ENCODE measurements at regions not wholly inside any gene's neighbourhood (a gene's known extent, or its start where the extent isn't known, plus 50 kb on each side); places are given as distances from the start of the nearest gene placed in this dataset.
"Not testable (repeated sequence)": the region's sequence is repeated elsewhere in the genome, so short reads cannot be mapped to it uniquely, and the experiment has no call there.

DNA sequence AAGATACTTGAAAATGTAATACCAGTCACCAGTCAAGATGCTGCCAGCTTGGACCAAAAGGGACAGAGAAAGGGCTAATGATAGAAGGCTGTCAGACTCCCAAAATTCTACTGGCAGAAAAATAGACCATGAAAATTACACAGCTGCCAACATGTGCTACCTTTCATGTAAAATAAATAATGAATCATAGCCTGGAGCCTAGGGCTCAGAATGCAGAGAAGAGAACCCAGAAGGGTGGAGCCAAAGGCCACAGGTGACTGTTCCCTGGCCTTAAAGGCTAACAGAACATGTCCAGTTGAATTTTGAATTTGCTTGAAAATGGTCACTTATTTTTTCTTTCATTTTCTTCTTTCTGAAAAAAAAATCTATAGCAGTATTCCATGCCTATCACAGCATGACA lies 1827.0 kb upstream of the MIR17HG start:
- ChIA-PET CTCF (no interaction called here), POLR2A (no interaction called here)
- TF ChIP-seq RAD21 (conservative IDR thresholded peaks at IDR 0.05 in 1 of 2, IDR thresholded peaks at IDR 0.05 in 1 of 2) (no peak), CBX2 (IDR thresholded peaks at IDR 0.05; ENCODE audit: borderline replicate concordance, low read depth) (no peak), EHF (CRISPR knock-in tag; IDR thresholded peaks at IDR 0.05) (no peak), HOXB13 (CRISPR knock-in tag; IDR thresholded peaks at IDR 0.05; ENCODE audit: low read depth) (no peak), KDM1A (IDR thresholded peaks at IDR 0.05; ENCODE audit: low read depth) (no peak), JUN (IDR thresholded peaks at IDR 0.05) (no peak), ZSCAN20 (CRISPR knock-in tag; IDR thresholded peaks at IDR 0.05) (no peak), POLR2A (IDR thresholded peaks at IDR 0.05; ENCODE audit: low read length) (no peak), ZFP36 (IDR thresholded peaks at IDR 0.05; ENCODE audit: borderline replicate concordance, partially characterized antibody) (no peak)
- TF ChIP-seq, protein P1, sequence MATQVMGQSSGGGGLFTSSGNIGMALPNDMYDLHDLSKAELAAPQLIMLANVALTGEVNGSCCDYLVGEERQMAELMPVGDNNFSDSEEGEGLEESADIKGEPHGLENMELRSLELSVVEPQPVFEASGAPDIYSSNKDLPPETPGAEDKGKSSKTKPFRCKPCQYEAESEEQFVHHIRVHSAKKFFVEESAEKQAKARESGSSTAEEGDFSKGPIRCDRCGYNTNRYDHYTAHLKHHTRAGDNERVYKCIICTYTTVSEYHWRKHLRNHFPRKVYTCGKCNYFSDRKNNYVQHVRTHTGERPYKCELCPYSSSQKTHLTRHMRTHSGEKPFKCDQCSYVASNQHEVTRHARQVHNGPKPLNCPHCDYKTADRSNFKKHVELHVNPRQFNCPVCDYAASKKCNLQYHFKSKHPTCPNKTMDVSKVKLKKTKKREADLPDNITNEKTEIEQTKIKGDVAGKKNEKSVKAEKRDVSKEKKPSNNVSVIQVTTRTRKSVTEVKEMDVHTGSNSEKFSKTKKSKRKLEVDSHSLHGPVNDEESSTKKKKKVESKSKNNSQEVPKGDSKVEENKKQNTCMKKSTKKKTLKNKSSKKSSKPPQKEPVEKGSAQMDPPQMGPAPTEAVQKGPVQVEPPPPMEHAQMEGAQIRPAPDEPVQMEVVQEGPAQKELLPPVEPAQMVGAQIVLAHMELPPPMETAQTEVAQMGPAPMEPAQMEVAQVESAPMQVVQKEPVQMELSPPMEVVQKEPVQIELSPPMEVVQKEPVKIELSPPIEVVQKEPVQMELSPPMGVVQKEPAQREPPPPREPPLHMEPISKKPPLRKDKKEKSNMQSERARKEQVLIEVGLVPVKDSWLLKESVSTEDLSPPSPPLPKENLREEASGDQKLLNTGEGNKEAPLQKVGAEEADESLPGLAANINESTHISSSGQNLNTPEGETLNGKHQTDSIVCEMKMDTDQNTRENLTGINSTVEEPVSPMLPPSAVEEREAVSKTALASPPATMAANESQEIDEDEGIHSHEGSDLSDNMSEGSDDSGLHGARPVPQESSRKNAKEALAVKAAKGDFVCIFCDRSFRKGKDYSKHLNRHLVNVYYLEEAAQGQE (IDR thresholded peaks at IDR 0.05): no peak
- TF ChIP-seq, protein P2, sequence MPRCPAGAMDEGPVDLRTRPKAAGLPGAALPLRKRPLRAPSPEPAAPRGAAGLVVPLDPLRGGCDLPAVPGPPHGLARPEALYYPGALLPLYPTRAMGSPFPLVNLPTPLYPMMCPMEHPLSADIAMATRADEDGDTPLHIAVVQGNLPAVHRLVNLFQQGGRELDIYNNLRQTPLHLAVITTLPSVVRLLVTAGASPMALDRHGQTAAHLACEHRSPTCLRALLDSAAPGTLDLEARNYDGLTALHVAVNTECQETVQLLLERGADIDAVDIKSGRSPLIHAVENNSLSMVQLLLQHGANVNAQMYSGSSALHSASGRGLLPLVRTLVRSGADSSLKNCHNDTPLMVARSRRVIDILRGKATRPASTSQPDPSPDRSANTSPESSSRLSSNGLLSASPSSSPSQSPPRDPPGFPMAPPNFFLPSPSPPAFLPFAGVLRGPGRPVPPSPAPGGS (IDR thresholded peaks at IDR 0.05): no peak
- DNase-seq (ENCODE audit: low read depth in 1 of 2, low spot score in 1 of 2): no peak
- ATAC-seq: no peak
- Histone ChIP-seq H3K4me3 (no peak overlapping the region), H3K4me2 (no peak overlapping the region), H3K4me1 (peaks cover 11% of the 10 kb centered on the region), H3K9me3 (no peaks in the 10 kb centered on the region), H3K27ac (0 out of 6 replicates have a peak overlapping the region, but pooled peaks of 1 of the 2 experiments have one; percentile 19)
- FAIRE-seq: no peak

DNA sequence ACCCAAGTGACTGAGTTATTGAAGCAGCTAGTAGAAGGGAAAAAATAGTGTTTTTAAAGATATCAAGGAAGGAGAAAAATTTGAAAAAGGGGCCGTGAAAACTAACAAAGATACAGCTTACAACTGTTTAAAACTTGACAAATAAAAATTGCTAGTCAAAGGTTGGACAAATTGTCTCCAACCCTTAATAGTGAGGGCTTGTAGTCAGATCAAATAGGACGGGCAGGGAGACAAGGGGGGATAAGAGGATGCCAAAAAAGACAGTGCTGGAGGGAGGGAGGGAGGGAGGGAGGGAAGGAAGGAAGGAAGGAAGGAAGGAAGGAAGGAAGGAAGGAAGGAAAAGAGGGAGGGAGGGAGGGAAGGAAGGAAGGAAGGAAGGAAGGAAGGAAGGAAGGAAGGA lies 1825.8 kb upstream of the MIR17HG start:
- H3K27ac ChIP-seq; H3K4me3 ChIP-seq; POLR2A ChIA-PET; H3K9me3 ChIP-seq; ATAC-seq; H3K4me1 ChIP-seq; FAIRE-seq; H3K4me2 ChIP-seq; CTCF ChIA-PET; DNase-seq (ENCODE audit: low read depth in 1 of 2, low spot score in 1 of 2): not testable (repeated sequence)
- WGBS (ENCODE audit: missing lambda C conversion rate): 92% methylated on average over 2 of the region's 2 CpGs

DNA sequence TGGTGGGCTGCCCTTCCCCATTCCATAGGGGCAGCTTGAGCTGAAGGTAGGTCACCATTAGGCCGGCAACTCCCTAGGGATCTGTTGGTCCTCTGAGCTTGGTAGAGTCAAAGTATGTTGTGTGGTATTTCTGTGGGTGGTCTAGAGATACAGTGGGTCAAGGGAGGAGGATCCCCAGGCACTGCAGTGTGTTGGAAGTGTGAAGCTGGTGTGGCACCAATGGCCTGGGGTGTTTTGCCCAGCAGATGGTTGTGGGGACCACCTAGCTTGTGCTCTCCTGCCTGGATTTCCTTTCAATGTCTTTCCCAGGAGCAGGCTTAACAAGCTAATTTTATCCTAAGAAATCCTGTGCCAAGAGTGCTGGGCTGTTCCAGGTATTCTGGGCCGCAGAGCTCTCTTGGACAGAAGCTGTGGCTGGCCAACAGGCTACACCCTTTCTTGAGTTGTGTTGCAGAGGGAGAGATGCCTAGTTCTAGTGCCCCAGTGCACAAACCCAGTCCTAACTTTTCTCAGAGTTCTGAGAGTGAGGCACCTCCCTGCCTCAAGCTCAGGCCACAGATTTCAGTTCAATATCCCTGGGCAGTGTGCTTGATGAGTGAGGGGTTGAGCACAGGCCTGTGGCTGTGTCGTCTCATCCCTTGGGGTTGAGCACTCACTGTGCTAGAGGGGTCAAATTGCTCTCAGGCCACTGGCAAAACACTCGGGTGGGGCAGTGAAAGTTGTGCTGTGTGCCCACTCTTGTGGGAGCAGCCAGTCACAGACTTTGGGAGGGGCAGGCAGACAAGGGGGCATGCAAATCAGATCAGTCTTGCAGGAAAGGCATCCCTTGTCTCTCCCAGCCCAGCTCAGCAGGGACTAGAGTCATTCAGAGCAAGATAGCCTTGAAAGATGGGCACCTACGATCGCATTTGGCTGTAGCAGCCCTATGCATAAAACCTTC lies 1806.1 kb upstream of the MIR17HG start:
- Histone ChIP-seq H3K4me3 (no peak overlapping the region), H3K4me1 (no peaks in the 10 kb centered on the region), H3K27ac (no peak overlapping the region), H3K9me3 (no peaks in the 10 kb centered on the region), H3K4me2 (no peak overlapping the region)
- POLR2A ChIA-PET: no interaction called here
- DNase-seq (ENCODE audit: low read depth in 1 of 2, low spot score in 1 of 2): no peak
- no peak for ATAC-seq
- 94% methylated on average over 3 of the region's 6 CpGs for WGBS (ENCODE audit: missing lambda C conversion rate)
- CTCF ChIA-PET: no interaction called here
- FAIRE-seq: no peak
- TF ChIP-seq, protein P3, sequence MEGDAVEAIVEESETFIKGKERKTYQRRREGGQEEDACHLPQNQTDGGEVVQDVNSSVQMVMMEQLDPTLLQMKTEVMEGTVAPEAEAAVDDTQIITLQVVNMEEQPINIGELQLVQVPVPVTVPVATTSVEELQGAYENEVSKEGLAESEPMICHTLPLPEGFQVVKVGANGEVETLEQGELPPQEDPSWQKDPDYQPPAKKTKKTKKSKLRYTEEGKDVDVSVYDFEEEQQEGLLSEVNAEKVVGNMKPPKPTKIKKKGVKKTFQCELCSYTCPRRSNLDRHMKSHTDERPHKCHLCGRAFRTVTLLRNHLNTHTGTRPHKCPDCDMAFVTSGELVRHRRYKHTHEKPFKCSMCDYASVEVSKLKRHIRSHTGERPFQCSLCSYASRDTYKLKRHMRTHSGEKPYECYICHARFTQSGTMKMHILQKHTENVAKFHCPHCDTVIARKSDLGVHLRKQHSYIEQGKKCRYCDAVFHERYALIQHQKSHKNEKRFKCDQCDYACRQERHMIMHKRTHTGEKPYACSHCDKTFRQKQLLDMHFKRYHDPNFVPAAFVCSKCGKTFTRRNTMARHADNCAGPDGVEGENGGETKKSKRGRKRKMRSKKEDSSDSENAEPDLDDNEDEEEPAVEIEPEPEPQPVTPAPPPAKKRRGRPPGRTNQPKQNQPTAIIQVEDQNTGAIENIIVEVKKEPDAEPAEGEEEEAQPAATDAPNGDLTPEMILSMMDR (IDR thresholded peaks at IDR 0.05): no peak
- no peak for TF ChIP-seq RARB (CRISPR knock-in tag; IDR thresholded peaks at IDR 0.05)
- no peak for TF ChIP-seq CEBPB (IDR thresholded peaks at IDR 0.05)
- TF ChIP-seq, protein P4, sequence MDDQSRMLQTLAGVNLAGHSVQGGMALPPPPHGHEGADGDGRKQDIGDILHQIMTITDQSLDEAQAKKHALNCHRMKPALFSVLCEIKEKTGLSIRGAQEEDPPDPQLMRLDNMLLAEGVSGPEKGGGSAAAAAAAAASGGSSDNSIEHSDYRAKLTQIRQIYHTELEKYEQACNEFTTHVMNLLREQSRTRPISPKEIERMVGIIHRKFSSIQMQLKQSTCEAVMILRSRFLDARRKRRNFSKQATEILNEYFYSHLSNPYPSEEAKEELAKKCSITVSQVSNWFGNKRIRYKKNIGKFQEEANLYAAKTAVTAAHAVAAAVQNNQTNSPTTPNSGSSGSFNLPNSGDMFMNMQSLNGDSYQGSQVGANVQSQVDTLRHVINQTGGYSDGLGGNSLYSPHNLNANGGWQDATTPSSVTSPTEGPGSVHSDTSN (IDR thresholded peaks at IDR 0.05): no peak
- TF ChIP-seq ZFP36 (IDR thresholded peaks at IDR 0.05; ENCODE audit: borderline replicate concordance, partially characterized antibody): no peak
- no peak for TF ChIP-seq FOXS1 (CRISPR knock-in tag; IDR thresholded peaks at IDR 0.05)
- no peak for TF ChIP-seq MYC (IDR thresholded peaks at IDR 0.05; ENCODE audit: borderline replicate concordance, low read length)
- TF ChIP-seq NR3C1 (IDR thresholded peaks at IDR 0.05): no peak
- TF ChIP-seq TP53 (CRISPR knock-in tag; IDR thresholded peaks at IDR 0.05): no peak
- TF ChIP-seq, protein P5, sequence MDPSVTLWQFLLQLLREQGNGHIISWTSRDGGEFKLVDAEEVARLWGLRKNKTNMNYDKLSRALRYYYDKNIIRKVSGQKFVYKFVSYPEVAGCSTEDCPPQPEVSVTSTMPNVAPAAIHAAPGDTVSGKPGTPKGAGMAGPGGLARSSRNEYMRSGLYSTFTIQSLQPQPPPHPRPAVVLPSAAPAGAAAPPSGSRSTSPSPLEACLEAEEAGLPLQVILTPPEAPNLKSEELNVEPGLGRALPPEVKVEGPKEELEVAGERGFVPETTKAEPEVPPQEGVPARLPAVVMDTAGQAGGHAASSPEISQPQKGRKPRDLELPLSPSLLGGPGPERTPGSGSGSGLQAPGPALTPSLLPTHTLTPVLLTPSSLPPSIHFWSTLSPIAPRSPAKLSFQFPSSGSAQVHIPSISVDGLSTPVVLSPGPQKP (IDR thresholded peaks at IDR 0.05; ENCODE audit: low read depth, low read length): no peak
- TF ChIP-seq POLR2A (IDR thresholded peaks at IDR 0.05; ENCODE audit: low read length): no peak
- TF ChIP-seq ZSCAN20 (CRISPR knock-in tag; IDR thresholded peaks at IDR 0.05): no peak
- TF ChIP-seq, protein P6, sequence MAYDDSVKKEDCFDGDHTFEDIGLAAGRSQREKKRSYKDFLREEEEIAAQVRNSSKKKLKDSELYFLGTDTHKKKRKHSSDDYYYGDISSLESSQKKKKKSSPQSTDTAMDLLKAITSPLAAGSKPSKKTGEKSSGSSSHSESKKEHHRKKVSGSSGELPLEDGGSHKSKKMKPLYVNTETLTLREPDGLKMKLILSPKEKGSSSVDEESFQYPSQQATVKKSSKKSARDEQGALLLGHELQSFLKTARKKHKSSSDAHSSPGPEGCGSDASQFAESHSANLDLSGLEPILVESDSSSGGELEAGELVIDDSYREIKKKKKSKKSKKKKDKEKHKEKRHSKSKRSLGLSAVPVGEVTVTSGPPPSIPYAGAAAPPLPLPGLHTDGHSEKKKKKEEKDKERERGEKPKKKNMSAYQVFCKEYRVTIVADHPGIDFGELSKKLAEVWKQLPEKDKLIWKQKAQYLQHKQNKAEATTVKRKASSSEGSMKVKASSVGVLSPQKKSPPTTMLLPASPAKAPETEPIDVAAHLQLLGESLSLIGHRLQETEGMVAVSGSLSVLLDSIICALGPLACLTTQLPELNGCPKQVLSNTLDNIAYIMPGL (CRISPR knock-in tag; IDR thresholded peaks at IDR 0.05; ENCODE audit: borderline replicate concordance): no peak
